ENCODE measurements at regions not wholly inside any gene's neighbourhood (a gene's known extent, or its start where the extent isn't known, plus 50 kb on each side); places are given as distances from the start of the nearest gene placed in this dataset.

DNA sequence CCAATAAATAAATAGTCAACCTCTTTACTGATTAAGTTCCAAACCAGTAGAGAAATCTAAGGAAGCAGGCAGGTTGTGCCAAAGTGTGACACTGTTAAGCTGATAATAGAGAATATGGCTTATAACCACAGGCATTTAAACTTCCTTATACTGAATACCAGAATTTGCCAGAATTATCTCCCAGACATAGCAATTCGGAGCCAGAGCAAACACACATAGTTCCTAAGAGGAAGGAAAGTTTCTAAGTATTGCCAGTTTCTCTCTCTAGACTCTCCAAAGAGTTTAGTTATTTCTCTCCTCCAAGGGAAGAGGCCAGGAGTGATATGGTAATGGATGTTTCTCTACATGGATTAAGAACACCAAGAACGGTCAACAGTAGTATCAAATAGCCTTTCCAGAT is 191.7 kb upstream of the CPEB2 start:
- H3K4me3 ChIP-seq (ENCODE audit: low read depth in 1 of 3, low read length in 3 of 3): no peak overlapping the region
- no peak overlapping the region for H3K27ac ChIP-seq (ENCODE audit: low read depth in 1 of 2, low read length in 2 of 2)
- no peaks in the 10 kb centered on the region for H3K36me3 ChIP-seq (ENCODE audit: control insufficient read depth in 4 of 4, insufficient read depth in 3 of 4, low read depth in 1 of 4, low read length in 3 of 4)
- no peaks in the 10 kb centered on the region for H3K4me1 ChIP-seq (ENCODE audit: control insufficient read depth in 4 of 4, insufficient read depth in 4 of 4, low read length in 3 of 4)
- no peak for DNase-seq (ENCODE audit: low spot score)
- TF ChIP-seq YY1 (IDR thresholded peaks at IDR 0.05) (no peak), MAX (IDR thresholded peaks at IDR 0.05) (no peak), JUND (IDR thresholded peaks at IDR 0.05) (no peak), GABPA (IDR thresholded peaks at IDR 0.05 in 1 of 2, conservative IDR thresholded peaks at IDR 0.05 in 1 of 2) (no peak), ATF3 (IDR thresholded peaks at IDR 0.05) (no peak), SP1 (IDR thresholded peaks at IDR 0.05) (no peak)
- 72% methylated on average over 2 of the region's 2 CpGs for WGBS
- no peaks in the 10 kb centered on the region for H3K9me3 ChIP-seq (ENCODE audit: control insufficient read depth in 4 of 4, low read length in 3 of 4)
- H3K27me3 ChIP-seq (ENCODE audit: control insufficient read depth in 4 of 4, insufficient read depth in 4 of 4, low read length in 3 of 4): no peaks in the 10 kb centered on the region
- no peak overlapping the region for H3K9ac ChIP-seq (ENCODE audit: low read depth in 1 of 2, low read length in 2 of 2)

- Histone ChIP-seq H3K36me3 (ENCODE audit: control insufficient read depth in 4 of 4, insufficient read depth in 3 of 4, low read depth in 1 of 4, low read length in 3 of 4) (no peaks in the 10 kb centered on the region), H3K27me3 (ENCODE audit: control insufficient read depth in 4 of 4, insufficient read depth in 4 of 4, low read length in 3 of 4) (no peaks in the 10 kb centered on the region), H3K27ac (ENCODE audit: low read depth in 1 of 2, low read length in 2 of 2) (no peak overlapping the region), H3K4me1 (ENCODE audit: control insufficient read depth in 4 of 4, insufficient read depth in 4 of 4, low read length in 3 of 4) (no peaks in the 10 kb centered on the region), H3K4me3 (ENCODE audit: low read depth in 1 of 3, low read length in 3 of 3) (no peak overlapping the region), H3K9me3 (ENCODE audit: control insufficient read depth in 4 of 4, low read length in 3 of 4) (no peaks in the 10 kb centered on the region), H3K9ac (ENCODE audit: low read depth in 1 of 2, low read length in 2 of 2) (no peak overlapping the region)
- whole genome bisulfite sequencing: 98% methylated on average over 1 of the region's 1 CpG
- TF ChIP-seq, protein P1, sequence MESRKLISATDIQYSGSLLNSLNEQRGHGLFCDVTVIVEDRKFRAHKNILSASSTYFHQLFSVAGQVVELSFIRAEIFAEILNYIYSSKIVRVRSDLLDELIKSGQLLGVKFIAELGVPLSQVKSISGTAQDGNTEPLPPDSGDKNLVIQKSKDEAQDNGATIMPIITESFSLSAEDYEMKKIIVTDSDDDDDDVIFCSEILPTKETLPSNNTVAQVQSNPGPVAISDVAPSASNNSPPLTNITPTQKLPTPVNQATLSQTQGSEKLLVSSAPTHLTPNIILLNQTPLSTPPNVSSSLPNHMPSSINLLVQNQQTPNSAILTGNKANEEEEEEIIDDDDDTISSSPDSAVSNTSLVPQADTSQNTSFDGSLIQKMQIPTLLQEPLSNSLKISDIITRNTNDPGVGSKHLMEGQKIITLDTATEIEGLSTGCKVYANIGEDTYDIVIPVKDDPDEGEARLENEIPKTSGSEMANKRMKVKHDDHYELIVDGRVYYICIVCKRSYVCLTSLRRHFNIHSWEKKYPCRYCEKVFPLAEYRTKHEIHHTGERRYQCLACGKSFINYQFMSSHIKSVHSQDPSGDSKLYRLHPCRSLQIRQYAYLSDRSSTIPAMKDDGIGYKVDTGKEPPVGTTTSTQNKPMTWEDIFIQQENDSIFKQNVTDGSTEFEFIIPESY (IDR thresholded peaks at IDR 0.05): no peak
- no peak for DNase-seq (ENCODE audit: low spot score)
Observed at GRCh38 chr4:14812101-14812500, 190.2 kb upstream of the CPEB2 start.

DNA sequence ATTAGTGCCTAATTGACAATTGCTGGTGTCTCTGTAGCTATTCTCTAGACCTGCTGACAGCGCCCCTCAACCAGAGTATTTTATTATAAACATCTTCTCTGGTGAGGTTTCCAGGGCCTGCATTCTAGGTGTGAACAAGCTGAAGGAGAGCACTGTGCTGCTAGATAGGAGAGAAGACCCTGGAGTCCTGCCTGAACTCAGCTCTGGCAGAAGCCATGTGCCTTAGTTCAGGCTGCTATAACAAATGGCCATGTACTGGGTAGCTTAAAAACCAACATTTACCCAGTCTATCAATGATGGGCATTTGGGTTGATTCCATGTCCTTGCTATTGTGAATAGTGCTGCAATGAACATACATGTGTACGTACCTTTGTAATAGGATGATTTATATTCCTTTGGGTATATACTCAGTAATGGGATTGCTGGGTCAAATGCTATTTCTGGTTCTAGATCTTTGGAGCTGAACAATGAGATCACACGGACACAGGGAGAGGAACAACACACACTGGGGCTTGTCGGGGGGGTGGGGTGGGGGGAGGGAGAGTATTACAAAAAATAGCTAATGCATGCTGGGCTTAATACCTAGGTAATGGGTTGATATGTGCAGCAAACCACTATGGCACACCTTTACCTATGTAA is 185.5 kb upstream of the CPEB2 start:
- no peak for DNase-seq (ENCODE audit: low spot score)
- TF ChIP-seq RXRA (IDR thresholded peaks at IDR 0.05) (no peak), JUND (IDR thresholded peaks at IDR 0.05) (no peak)
- Histone ChIP-seq H3K27ac (ENCODE audit: low read depth in 1 of 2, low read length in 2 of 2) (no peak overlapping the region), H3K4me1 (ENCODE audit: control insufficient read depth in 4 of 4, insufficient read depth in 4 of 4, low read length in 3 of 4) (no peaks in the 10 kb centered on the region), H3K9ac (ENCODE audit: low read depth in 1 of 2, low read length in 2 of 2) (no peak overlapping the region), H3K36me3 (ENCODE audit: control insufficient read depth in 4 of 4, insufficient read depth in 3 of 4, low read depth in 1 of 4, low read length in 3 of 4) (no peaks in the 10 kb centered on the region), H3K9me3 (ENCODE audit: control insufficient read depth in 4 of 4, low read length in 3 of 4) (no peaks in the 10 kb centered on the region), H3K27me3 (ENCODE audit: control insufficient read depth in 4 of 4, insufficient read depth in 4 of 4, low read length in 3 of 4) (no peaks in the 10 kb centered on the region), H3K4me3 (ENCODE audit: low read depth in 1 of 3, low read length in 3 of 3) (no peak overlapping the region)
- 81% methylated on average over 4 of the region's 4 CpGs for whole genome bisulfite sequencing

GRCh38 chr4:14824189-14824588 is 178.1 kb upstream of the CPEB2 start:
- Histone ChIP-seq H3K36me3 (ENCODE audit: control insufficient read depth in 4 of 4, insufficient read depth in 3 of 4, low read depth in 1 of 4, low read length in 3 of 4) (no peaks in the 10 kb centered on the region), H3K9ac (ENCODE audit: low read depth in 1 of 2, low read length in 2 of 2) (no peak overlapping the region), H3K4me3 (ENCODE audit: low read depth in 1 of 3, low read length in 3 of 3) (no peak overlapping the region), H3K27me3 (ENCODE audit: control insufficient read depth in 4 of 4, insufficient read depth in 4 of 4, low read length in 3 of 4) (no peaks in the 10 kb centered on the region), H3K27ac (ENCODE audit: low read depth in 1 of 2, low read length in 2 of 2) (no peak overlapping the region), H3K9me3 (ENCODE audit: control insufficient read depth in 4 of 4, low read length in 3 of 4) (no peaks in the 10 kb centered on the region), H3K4me1 (ENCODE audit: control insufficient read depth in 4 of 4, insufficient read depth in 4 of 4, low read length in 3 of 4) (no peaks in the 10 kb centered on the region)
- 84% methylated on average over 3 of the region's 3 CpGs for WGBS
- TF ChIP-seq ATF3 (IDR thresholded peaks at IDR 0.05) (no peak), RAD21 (IDR thresholded peaks at IDR 0.05) (no peak), CTCF (IDR thresholded peaks at IDR 0.05; ENCODE audit: low read depth, low read length, missing input control) (no peak), HNF4G (IDR thresholded peaks at IDR 0.05) (no peak), HNF4A (conservative IDR thresholded peaks at IDR 0.05) (no peak), GABPA (IDR thresholded peaks at IDR 0.05 in 1 of 2, conservative IDR thresholded peaks at IDR 0.05 in 1 of 2) (no peak), FOXA1 (IDR thresholded peaks at IDR 0.05) (no peak)
- DNase-seq (ENCODE audit: low spot score): no peak

Measured in liver (tissue), 8 donors.